NCI-H1092 treated with DMSO at 0.1 percent for 48 hours (cell line): ENCODE measurements at regions not wholly inside any gene's neighbourhood (a gene's known extent, or its start where the extent isn't known, plus 50 kb on each side); places are given as distances from the start of the nearest gene placed in this dataset.
A peak's percentile ranks its signal among the peaks of the same experiment; 100 is the strongest.
"Not testable (repeated sequence)": the region's sequence is repeated elsewhere in the genome, so short reads cannot be mapped to it uniquely, and the experiment has no call there.

Experiments used
- DNase-seq: peaks from one replicate; lab custom pipeline; 2025; lab: John Stamatoyannopoulos, UW

DNA sequence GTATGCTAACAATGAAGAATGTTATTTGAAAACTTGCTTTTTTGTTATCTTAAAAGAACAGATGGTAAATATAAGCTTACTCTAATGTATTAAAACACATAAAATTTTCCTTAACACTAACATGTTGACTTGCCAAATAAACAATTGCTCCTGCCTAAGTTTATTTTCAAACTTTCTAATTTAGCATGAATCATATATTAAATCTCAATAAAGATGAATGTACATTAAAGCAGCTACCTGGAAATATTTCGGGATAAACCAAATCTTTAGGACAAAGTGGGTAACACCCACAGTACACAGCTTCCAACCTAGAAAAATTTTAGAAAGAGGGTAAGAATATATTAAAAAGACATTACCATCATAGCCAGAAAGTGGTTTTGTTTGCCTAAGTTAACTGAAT, 567.4 kb downstream of the ZEB2 start:
- DNase-seq, result no peak

DNA sequence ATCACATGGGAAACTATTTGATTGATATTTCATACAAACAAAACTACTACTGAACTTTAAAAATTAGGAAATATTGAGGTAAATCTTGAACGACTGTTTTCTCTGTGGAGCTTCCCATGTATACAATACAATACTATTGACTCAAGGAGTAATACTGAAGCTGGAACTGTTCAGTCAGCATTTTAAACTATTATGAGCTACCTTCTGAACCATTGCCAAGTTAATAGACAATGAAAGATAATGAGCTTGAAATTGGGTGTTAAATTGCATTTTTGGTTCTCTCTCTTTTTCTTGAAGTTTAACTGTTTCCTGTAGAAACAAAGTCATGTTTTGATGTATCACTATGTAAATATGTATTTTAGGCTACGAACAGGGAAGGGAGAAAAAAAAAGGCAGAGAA, 569.2 kb downstream of the ZEB2 start:
- DNase-seq, result no peak

DNA sequence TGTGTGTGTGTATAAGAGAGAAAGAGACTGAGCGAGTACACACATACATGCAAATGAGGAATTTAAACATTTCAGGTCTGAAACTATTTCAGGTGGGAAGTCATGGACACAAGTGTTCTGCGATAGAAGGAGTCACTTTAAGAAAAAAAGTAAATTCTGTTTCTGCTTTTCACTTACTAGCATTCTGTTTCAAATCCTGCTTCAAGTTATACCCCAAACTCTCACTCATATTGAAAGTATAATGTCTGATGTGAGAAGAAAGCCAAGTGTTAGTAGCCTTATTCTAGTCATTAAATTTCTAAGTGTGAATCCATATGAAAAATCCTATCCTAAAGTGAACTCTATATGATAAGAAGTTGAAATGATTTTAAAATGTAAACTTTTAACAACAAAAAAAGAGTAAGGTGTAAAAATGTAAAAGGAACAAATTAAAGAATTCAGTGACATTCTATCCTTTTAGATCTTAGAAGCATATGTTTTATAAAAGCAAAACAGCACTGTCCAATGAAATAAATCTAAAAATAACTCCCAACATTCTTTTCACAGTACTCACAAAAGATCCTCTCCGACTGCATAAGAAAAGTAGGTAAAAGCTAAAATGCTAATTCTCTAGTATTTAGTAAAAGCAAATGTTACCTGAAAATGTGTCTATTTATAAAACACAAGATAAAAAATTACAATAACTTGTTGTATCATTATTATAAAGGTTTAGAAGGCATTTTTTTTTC, 570.6 kb downstream of the ZEB2 start:
- no peak for DNase-seq

DNA sequence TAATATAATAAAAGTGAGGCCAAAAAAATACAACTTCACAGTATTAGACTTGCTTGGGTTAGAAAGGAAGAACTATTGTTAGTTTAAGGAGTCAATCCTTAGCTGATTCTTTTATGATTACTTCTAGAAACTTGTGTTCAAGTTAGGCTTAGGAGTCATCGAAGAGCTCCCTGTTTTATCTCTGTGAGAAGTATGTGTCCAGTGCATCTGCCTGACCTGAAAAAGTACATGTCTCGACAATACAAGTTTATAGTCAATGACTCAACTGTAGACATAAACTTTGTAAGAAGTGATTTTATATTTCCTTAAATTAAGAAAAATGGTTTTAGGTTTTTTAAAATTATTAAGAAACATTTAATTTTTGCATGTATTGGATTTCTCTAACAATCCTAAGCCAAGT, 571.2 kb downstream of the ZEB2 start:
- no peak for DNase-seq

DNA sequence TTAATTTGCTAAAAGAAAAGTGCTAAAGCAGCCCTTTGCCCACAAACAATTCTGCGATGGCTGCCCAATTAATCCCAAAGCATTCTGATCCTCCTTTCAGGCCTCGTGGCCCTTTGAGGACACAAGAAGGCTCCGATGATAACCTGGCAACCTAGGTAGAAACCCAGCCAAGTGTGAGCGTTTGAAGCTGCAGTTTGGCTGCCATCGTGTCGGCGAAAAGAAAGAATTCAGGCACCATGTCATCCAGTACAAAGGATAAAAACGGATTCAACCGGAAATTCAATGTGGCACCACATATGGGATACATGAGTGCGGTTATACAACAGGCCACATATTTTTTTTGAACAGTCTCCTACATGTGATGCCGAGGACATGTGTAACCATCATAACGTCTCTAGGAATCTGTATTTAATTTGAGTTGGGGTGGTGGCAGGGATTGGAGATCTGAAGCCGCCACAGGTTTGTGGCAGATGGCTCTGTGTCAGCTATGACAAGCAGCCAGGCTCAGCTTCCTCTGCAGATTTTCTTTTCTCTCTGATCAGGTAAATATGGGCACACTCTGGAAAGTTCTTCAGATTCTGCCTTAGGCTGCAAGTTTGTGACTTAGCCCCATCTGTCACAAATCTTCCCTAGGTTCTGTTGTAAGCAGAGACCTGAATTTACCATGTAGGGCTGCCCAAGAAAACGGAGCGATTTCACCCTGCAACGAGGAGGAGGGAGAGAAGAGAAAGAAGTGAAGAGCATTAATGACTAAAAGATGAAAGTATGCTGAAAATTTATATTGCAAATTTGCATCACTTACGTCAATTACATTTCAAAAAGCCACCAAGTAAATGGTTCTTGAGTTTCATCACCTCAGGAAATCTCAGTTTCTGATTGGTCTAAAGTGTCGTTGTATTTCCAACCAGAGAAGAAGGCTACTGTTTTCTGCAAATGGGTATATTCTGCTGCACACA, 573.2 kb downstream of the ZEB2 start:
- DNase-seq, result peak; percentile 69

DNA sequence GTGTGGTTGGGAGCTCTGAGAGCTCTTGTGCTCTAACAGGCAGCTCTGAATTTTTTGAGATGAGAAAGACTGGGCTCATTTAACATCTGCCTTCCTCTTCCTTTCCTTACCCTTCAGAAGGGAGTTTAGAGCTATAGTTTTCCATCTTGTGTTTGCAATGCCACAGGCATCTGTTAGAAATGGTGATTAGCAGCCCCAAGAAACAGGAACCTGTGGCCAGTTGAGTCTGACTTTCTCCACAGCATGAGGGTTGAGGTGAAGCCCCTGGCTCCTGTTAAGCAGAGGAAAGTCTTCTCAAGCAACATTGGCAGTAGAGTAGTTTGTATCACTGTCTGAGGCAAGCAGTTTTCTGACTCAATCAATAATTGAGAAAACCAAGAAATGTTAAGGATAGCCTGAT, 577.4 kb downstream of the ZEB2 start:
- no peak for DNase-seq

DNA sequence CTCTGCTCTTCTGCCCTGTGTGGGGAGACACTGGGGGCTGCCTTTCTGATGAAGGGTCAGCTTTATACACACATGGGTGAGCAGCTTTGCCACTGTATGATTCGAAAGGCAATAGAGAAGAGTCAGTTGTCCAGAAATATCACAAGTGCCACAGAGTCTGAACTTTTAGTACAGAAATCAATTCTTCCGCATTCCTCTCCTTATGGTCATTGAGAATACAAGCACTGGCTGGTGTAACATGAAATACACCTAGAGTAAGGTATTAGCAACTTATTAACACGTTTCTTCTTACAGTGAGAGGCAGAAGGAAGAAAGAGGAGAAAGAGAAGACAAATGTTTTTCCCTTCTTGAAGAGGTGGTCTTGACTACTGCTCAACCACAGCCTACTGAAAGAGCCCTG, 579.2 kb downstream of the ZEB2 start:
- DNase-seq, result no peak

DNA sequence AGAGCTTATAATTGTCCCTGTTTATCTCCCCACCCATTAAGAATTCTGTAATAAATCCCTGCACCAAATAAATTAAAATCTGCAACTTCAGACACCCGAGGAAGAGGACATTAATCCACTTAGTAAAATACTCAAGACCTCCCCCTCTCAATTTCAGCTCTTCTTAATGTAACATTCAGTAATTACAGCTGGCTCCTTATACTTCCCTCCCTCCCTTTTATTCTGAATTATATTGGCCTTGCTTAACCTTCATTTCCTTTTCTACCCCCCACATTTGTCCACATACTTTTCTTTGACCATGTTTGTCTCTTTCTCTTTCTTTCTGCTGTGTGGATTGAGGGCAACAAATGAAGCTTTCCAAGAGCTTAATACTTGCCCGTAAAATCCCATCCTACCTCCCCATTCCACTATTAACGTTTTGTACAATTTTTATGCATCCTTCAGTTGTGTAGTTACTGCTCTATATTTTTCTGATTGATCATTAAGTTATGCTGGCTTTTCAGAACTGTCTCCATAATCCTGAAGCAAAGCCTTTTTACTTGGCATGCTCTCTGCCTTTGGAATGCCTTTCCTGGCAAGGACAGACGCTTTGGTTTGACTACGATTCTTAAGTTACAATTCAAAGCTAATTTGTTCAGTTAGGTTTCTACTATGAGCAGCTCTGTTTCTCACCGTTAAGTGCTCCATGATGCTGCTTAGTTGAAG, 580.1 kb downstream of the ZEB2 start:
- DNase-seq, result no peak

DNA sequence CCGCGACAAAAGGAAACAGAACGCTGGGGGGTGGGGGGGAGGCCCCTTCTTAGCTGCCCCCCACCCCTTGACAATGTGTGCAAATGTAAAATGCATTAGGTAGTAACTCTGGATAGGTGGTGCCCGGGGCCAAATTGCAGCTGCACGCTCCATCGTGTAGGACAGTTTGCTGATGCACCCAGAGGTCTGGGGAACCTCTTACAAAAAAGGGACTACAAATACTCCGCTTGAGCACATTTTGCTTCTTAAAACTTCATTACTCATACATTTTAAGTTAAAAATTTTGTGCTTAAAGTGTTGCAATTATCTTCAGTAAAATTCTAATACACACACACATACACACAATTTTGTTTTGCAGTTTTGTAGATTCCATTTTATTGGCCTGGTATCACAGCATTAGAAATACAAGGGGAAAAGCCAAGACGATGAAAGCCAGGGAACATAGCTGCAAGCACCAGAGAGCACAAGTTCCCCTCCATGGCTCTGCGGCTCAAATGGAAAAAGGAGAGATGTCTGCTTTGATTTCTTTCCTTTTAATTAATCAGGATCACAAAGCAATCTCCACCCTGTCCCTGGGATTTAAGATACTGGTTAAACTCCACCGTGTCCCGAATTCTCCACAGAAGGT, 582.1 kb downstream of the ZEB2 start:
- peak; percentile 33 for DNase-seq

DNA sequence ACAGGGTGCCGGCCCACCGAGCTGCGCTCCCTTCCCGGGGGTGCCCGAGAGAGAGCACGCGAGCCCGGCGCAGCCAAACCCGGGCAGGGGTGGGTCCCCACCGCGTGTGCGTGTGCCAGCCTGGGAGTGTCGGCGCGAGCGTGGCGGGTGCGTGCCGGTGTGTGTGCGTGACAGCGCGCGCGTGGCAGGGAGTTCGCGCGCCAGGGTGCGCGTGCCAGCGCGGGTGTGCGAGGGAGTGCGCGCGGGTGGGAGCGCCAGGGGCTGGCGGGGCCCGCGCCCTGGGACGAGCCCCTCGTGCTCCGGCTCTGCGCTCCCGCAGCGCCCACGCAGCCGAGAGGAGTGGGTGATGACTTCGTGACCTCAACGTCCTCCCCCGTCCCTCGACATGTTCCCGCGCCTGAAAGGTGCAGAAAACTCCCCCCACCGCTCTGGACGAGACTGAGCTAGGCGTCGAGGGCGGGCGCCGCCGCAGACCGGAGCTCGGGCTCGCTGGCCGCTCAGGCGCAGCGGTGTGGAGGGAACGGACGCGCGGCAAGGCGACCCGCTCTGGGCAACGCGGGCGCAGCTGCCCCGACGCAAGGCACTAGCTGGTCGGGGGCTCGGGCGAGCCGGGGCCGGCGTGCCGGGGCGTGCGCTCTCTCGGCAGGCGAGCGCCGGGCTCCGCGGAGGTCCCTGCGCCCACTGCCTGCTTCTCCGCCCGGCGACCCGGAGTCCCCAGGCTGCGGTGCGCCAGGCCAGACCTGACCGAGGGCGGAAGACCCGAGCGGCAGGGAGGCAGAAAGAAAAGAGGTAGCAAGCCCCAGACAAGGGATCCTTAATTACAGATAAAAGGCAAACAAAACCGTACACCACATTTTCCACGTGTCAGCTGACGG, 582.8 kb downstream of the ZEB2 start:
- peak; percentile 33 for DNase-seq

DNA sequence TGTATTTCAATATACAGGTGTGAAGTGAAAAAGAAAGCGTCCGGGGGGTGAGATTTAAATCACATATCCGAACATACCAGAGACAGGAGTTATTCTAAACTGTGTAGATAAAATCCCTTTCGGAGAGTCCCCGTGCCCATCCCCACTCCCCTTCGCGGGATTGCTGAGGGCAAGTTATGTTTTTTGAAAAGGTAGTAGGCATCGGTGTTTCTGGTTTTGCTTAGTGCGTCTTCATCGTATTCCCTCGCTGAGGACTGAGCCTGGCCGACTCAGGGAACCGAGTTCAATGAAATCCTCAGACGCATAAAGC, 583.4 kb downstream of the ZEB2 start:
- peak; percentile 1 for DNase-seq

DNA sequence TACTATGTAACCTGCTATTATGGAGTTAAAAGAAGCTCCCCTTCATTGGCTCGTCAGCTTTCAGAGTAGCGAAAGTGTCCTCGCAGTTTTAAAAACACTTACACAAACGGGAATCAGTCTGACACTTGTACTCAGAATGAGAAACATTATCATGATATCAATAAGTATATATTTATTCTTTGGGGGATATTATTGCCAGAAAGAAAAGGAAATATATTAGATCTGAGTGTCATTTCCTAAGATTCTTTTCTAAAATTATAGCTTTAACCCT, 584.5 kb downstream of the ZEB2 start:
- DNase-seq, result no peak

DNA sequence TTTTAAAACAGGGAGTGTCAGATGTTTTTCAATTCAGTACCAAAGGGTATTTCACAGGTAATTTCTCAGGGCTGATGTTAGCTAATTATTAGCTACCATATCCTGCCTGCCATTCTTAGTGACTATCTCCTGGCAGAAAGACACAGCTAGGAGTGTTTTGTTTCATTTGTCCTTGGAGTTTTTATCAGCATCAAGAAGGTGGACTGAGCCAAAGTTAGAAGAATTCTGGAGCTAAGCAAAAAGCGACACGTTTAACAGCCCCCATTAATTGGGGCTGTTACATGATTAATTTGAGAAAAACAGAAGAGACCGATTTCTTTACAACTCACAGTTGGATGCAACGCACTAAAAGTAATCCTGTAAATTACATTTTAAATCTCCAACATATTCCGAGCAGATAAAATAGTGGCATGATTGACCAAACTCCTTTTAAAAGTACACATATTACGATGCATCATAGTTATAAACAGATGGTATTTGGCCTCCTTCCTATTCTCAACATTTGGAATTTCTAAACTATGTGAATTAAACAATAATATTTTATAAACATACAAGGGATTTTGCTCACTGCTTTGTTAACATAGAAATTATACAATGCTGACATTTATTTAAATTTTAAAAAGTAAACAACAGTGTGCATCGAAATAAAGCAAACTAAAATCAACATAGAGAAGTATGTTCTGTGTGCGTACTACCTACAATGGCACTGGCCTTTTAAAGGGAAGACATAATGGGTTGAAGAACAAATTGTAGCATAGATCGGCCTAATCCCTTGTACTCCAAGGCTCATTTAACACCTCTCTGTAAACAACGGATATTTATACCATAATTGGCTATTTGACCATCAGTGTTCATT, 585.1 kb downstream of the ZEB2 start:
- DNase-seq, result peak; percentile 17

DNA sequence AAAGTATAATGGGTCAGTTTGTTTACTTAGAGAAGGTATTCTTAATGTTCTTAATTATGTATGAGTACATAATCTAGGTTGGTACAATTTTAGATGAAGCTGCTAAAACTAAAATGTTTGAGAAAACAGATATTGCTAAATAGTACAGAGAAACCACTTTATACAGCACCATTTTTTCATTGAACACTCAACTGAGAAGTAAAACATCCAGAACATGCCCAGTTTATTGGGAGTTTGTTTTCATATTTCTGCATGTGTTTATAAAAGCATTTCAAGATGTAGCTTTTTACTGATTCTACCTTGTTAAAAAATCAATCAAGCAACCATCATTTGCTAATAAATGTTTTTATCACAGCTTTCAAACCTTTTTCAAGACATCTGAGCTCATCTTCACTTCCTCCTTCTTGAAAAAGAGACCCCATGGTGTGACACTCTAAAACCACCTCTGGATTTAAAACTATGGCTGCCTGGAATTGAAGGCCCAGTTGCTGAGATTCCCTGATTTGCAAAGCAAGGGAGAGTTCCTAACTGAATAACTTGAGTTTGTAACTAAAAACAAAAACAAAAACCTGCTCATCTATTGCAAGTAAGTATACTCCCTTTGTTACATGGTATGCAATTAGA, 585.9 kb downstream of the ZEB2 start:
- DNase-seq, result no peak

DNA sequence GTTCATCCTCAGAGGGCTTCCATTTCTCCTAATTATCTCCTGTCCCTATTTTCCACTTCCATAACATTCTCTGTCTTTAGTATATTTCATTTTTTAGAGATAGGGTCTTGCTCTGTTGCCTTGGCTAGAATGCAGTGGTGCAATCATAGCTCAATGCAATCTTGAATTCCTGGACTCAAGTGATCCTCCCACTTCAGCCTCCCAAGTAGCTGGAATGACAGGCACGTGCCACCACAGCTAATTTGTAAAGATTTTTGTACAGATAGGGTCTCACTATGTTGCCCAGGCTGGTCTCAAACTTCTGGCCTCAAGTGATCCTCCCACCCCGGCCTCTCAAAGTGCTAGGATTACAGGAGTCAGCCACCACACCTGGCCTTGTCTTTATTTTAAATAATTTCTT, 589.0 kb downstream of the ZEB2 start:
- no peak for DNase-seq

DNA sequence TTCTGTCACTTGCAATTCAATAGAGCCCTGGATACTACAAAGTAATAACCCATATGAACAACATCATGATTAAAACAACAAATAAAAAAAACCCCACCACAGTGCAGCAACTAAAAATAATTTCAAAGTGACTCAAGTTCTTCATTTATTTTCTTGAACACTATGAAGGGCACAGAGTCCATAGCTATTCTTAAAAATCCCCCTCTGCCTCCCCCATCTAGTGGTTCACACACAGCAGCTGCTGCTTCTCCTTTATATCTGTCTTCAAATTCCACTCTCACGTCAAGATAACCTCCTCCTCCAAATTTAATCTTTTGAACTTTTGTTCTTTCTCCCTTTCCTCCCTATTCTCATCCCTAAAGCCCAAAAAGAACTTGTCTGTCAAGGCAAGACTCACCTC, 591.3 kb downstream of the ZEB2 start:
- no peak for DNase-seq

DNA sequence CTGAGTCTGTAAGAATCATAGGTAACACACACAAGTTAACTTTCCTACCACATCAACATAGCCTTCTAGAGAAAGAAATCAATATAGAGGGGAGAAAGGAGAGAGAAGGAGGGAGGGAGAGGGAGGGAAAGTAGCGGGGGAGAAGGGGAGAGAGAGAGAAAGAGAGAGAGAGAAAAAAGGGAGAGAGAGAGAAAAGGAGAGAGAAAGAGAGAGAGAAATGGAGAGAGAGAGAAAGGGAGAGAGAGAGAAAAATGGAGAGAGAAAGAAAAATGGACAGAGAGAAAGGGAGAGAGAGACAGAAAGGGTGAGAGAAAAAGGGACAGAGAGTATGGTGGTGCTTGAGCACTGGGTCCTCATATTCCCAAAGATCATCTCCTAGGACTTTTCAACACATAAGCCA, 591.7 kb downstream of the ZEB2 start:
- no peak for DNase-seq

DNA sequence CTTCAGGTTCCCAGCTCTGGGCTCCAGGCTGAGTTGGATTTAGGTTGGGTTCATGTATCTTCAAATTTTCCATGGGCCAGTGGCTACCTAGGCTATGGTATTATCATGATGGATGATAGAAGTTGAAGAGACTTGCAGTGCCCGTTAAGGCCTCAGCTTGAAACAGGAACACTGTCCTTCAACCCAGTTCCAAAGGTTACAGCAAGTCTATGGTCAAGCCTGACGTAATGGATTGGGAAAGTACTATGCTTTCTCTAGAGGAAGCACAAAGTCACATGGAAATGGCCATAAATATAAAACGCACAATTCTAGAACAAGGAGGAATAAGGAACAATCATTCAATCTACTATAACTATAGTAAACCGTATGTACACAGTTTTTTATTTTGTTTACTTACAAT, 593.2 kb downstream of the ZEB2 start:
- DNase-seq, result no peak

DNA sequence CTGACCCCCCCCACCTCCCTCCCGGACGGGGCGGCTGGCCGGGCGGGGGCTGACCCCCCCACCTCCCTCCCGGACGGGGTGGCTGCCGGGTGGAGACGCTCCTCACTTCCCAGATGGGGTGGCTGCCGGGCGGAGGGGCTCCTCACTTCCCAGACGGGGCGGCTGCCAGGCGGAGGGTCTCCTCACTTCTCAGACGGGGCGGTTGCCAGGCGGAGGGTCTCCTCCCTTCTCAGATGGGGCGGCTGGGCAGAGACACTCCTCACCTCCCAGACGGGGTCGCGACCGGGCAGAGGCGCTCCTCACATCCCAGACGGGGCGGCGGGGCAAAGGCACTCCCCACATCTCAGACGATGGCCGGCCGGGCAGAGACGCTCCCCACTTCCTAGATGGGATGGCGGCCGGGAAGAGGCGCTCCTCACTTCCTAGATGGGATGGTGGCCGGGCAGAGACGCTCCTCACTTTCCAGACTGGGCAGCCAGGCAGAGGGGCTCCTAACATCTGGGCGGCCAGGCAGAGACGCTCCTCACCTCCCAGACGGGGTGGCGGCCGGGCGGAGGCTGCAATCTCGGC, 597.6 kb downstream of the ZEB2 start:
- not testable (repeated sequence) for DNase-seq

DNA sequence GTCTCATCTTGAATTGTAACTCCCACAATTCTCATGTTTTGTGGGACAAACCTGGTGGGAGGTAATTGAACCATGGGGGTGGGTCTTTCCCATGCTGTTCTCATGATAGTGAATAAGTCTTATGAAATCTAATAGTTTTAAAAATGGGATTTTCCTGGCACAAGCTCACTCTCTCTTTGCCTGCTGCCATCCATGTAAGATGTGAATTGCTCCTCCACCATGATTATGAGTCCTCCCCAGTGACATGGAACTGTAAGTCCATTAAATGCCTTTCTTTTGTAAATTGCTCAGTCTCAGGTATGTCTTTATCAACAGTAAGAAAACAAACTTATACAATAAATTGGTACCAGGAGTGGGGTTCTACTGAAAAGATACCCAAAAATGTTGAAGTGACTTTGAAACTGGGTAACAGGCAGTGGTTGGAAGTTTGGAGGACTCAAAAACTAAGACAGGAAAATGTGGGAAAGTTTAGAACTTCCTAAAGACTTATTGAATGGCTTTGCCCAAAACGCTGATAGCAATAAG, 601.4 kb downstream of the ZEB2 start:
- DNase-seq, result no peak
